Testis (tissue), 2 donors: ENCODE measurements at regions not wholly inside any gene's neighbourhood (a gene's known extent, or its start where the extent isn't known, plus 50 kb on each side); places are given as distances from the start of the nearest gene placed in this dataset.

Source experiments
- CTCF ChIP-seq, 3 experiments: fragments of 450-650 bp in 2 of 3; fragments of 200-600 bp in 1 of 3; sonication (generic) in 1 of 3; IDR thresholded peaks; one replicate each; pipeline ENCODE4 v1.5.1; 2016 to 2019; ENCODE audit warnings: antibody characterized with exemption in 3 of 3, mild to moderate bottlenecking in 2 of 3, moderate library complexity in 1 of 3
- POLR2A ChIP-seq: fragments of 450-650 bp; IDR thresholded peaks from one replicate; pipeline ENCODE4 v1.6.1; 2017; ENCODE audit warnings: antibody characterized with exemption, mild to moderate bottlenecking, moderate library complexity

- TF ChIP-seq CTCF (IDR thresholded peaks at IDR 0.05) = no peak
- no peak for TF ChIP-seq POLR2A
These were observed 437.9 kb upstream of the MAOA start for GRCh38 chrX:43218198-43218597.
